ENCODE measurements at regions not wholly inside any gene's neighbourhood (a gene's known extent, or its start where the extent isn't known, plus 50 kb on each side); places are given as distances from the start of the nearest gene placed in this dataset.

DNA sequence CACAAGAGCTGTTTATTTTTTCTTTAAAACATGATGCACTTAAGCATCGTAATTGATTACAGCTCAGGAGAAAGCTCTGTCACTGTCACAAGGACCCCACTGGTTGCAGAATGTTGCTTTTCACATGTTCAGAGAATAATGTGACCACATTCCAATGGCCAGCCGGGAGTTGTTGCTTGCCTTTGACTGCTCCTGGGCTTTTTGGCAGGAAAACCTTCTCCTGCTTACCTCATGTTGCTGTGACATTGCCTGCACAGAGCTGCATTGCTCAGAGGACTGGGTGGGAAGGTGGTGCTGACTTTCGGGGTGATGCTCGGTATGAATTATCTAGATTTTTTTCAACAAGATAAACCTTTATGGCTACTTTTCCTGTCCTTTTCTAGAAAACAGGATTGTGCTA lies 88.2 kb downstream of the PALM2AKAP2 start:
- no peak for DNase-seq (ENCODE audit: low spot score in 2 of 2)
- peaks cover 3% of the 10 kb centered on the region for H3K27me3 ChIP-seq
- TF ChIP-seq POLR2A (IDR thresholded peaks at IDR 0.05): no peak
- TF ChIP-seq, protein P1, sequence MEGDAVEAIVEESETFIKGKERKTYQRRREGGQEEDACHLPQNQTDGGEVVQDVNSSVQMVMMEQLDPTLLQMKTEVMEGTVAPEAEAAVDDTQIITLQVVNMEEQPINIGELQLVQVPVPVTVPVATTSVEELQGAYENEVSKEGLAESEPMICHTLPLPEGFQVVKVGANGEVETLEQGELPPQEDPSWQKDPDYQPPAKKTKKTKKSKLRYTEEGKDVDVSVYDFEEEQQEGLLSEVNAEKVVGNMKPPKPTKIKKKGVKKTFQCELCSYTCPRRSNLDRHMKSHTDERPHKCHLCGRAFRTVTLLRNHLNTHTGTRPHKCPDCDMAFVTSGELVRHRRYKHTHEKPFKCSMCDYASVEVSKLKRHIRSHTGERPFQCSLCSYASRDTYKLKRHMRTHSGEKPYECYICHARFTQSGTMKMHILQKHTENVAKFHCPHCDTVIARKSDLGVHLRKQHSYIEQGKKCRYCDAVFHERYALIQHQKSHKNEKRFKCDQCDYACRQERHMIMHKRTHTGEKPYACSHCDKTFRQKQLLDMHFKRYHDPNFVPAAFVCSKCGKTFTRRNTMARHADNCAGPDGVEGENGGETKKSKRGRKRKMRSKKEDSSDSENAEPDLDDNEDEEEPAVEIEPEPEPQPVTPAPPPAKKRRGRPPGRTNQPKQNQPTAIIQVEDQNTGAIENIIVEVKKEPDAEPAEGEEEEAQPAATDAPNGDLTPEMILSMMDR (IDR thresholded peaks at IDR 0.05): no peak
- TF ChIP-seq EP300 (IDR thresholded peaks at IDR 0.05): no peak
- H3K36me3 ChIP-seq: no peaks in the 10 kb centered on the region
- no peak overlapping the region for H3K4me3 ChIP-seq
- WGBS: 61% methylated on average over 4 of the region's 4 CpGs
- H3K27ac ChIP-seq: no peak overlapping the region
- H3K9me3 ChIP-seq: no peaks in the 10 kb centered on the region
- peaks cover 2% of the 10 kb centered on the region for H3K4me1 ChIP-seq

DNA sequence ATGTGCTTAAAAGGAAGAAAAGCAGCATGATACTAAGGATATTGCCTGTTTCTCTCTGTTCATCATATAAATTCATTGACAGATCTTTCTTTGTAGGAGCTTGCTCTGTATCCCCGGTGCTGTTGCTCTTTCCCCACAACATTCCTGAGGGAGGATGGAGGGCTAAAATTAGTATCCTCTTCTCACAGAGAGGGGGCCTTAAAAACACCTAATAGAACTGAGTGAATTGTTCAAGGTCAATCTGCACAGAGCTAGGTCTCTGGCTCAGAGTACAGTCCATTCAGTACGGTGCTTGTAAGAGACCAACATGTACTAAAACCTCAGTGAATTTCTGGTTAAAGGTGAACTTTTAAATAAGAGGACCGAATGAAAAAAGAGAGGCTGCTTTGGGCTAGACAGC lies 88.7 kb downstream of the PALM2AKAP2 start:
- no peak for DNase-seq (ENCODE audit: low spot score in 2 of 2)
- WGBS: 76% methylated on average over 3 of the region's 3 CpGs
- H3K9me3 ChIP-seq: no peaks in the 10 kb centered on the region
- TF ChIP-seq POLR2AphosphoS5 (IDR thresholded peaks at IDR 0.05) (no peak), POLR2A (IDR thresholded peaks at IDR 0.05) (no peak), EP300 (IDR thresholded peaks at IDR 0.05) (no peak)
- TF ChIP-seq, protein P1 (IDR thresholded peaks at IDR 0.05): no peak
- H3K4me1 ChIP-seq: peaks cover 2% of the 10 kb centered on the region
- H3K27me3 ChIP-seq: peaks cover 3% of the 10 kb centered on the region
- no peaks in the 10 kb centered on the region for H3K36me3 ChIP-seq
- no peak overlapping the region for H3K4me3 ChIP-seq
- H3K27ac ChIP-seq: no peak overlapping the region

DNA sequence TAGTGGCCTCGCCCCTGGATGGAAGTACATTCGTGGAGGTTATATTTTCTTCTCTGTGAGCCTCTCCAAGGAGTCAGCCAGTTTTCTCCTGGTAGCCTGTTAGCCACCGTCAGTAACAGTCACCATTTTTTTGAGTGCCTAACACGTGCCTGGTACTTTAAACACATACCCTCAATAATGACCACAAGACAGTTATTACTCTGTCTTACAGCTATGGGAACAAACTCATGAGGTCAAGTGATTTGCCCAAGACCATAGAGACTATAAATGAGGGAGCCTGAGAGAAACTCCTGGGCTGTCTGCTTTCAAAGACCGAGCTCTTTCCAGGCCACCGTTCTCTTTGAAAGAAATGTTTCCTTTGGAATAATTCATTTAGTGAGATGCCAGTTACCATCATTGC lies 90.4 kb downstream of the PALM2AKAP2 start:
- Histone ChIP-seq H3K4me1 (peaks cover 2% of the 10 kb centered on the region), H3K9me3 (no peaks in the 10 kb centered on the region), H3K36me3 (no peaks in the 10 kb centered on the region), H3K27ac (no peak overlapping the region), H3K27me3 (peaks cover 8% of the 10 kb centered on the region), H3K4me3 (no peak overlapping the region)
- DNase-seq (ENCODE audit: low spot score in 2 of 2): no peak
- TF ChIP-seq, protein P1 (IDR thresholded peaks at IDR 0.05): no peak
- TF ChIP-seq EP300 (IDR thresholded peaks at IDR 0.05) (no peak), POLR2A (IDR thresholded peaks at IDR 0.05) (no peak)
- WGBS: 76% methylated on average over 6 of the region's 6 CpGs

- no peaks in the 10 kb centered on the region for H3K9me3 ChIP-seq
- H3K27ac ChIP-seq: no peak overlapping the region
- no peak for DNase-seq (ENCODE audit: low spot score in 2 of 2)
- H3K36me3 ChIP-seq: no peaks in the 10 kb centered on the region
- H3K4me3 ChIP-seq: no peak overlapping the region
- 92% methylated on average over 4 of the region's 4 CpGs for WGBS
- no peaks in the 10 kb centered on the region for H3K4me1 ChIP-seq
- peaks cover 9% of the 10 kb centered on the region for H3K27me3 ChIP-seq
- TF ChIP-seq, protein P1 (IDR thresholded peaks at IDR 0.05): no peak
- TF ChIP-seq POLR2AphosphoS5 (IDR thresholded peaks at IDR 0.05) (no peak), EP300 (IDR thresholded peaks at IDR 0.05) (no peak), POLR2A (IDR thresholded peaks at IDR 0.05) (no peak)
Measured at GRCh38 chr9:109872901-109873300, 92.9 kb downstream of the PALM2AKAP2 start.

- Histone ChIP-seq H3K36me3 (no peaks in the 10 kb centered on the region), H3K4me1 (no peaks in the 10 kb centered on the region), H3K4me3 (no peak overlapping the region), H3K27ac (no peak overlapping the region), H3K27me3 (peaks cover 6% of the 10 kb centered on the region), H3K9me3 (no peaks in the 10 kb centered on the region)
- DNase-seq (ENCODE audit: low spot score in 2 of 2): no peak
- 71% methylated on average over 4 of the region's 4 CpGs for WGBS
- TF ChIP-seq POLR2AphosphoS5 (IDR thresholded peaks at IDR 0.05) (no peak), POLR2A (IDR thresholded peaks at IDR 0.05) (no peak), EP300 (IDR thresholded peaks at IDR 0.05) (no peak)
- TF ChIP-seq, protein P1 (IDR thresholded peaks at IDR 0.05): no peak
Measured at GRCh38 chr9:109875495-109876129, 95.6 kb downstream of the PALM2AKAP2 start.
